HG02588 (cell line): ENCODE measurements at regions not wholly inside any gene's neighbourhood (a gene's known extent, or its start where the extent isn't known, plus 50 kb on each side); places are given as distances from the start of the nearest gene placed in this dataset.

Source experiments
- ATAC-seq: cut with Tn5 transposase; IDR thresholded peaks from one replicate; pipeline ENCODE4 v1.9.1; 2021; ENCODE audit warnings: mild to moderate bottlenecking, moderate library complexity; ENCODE audit not compliant: unreplicated experiment

DNA sequence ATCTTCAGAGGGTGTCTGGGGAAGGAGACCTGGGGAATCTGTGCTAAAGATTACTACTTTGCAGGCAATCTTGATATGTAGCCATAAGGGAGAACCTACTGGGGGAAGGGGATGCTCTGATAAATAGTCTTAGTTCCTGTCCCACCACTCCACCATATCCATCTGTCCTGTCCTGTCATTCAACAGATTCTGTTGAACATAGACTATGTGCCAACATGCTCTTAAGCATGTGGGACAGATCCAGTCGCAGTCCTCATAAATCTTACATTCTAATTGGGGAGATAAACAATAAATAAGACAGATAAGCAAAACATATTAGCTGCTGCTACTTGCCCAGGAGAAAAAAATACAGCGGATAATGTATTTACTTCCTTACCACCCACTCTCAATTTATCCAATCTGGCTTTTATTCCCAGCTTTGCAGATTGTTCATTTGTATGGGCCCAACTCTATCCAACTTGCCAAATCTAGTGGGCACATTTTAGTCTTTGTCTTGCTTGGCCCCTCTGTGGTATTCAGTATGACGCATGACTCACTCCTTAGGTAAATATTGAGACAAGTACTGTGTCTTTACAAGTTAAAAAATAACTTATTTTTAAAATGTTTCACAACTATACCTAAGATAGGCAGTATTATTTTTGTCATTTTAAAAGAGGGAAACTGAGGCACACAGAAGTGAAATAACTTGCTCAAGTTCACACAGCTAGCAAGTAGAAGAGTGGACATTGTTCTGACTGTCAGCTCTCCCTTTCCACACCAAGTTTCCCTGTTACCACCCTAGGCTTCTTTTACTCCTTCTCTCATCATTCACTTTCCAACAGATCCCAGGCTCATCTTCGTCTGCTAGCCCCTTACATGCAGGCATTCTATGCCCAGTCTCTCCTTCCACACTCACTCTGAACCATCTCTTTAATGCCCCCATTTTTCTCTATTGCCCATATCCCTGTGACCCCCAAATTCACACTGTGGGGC, 133.6 kb upstream of the SESN3 start:
- no peak for ATAC-seq

GRCh38 chr11:95363708-95364107, 132.7 kb upstream of the SESN3 start:
- ATAC-seq: no peak

GRCh38 chr11:95363164-95363563, 132.2 kb upstream of the SESN3 start:
- no peak for ATAC-seq

GRCh38 chr11:95361180-95361579, 130.2 kb upstream of the SESN3 start:
- no peak for ATAC-seq

GRCh38 chr11:95360377-95361075, 129.5 kb upstream of the SESN3 start:
- no peak for ATAC-seq

DNA sequence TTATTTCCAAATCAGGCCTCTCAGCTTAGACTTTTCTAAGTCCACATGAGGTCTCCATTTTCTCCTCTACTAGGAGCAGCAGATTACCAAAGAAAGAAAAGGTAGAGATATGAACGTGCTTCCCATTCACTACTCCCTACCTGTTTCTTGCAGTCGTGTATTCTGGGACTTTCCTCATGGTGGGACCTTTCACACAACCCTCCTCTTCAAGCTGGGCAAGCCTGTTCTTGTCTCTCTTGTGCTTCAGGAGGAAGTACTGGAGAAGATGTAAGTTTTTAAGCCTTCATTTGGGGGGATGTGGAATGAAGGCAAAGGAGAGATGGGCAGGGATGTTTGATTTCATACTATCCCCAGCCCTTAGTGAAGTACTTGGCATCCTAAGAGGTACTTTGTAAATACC, 128.8 kb upstream of the SESN3 start:
- ATAC-seq: no peak

DNA sequence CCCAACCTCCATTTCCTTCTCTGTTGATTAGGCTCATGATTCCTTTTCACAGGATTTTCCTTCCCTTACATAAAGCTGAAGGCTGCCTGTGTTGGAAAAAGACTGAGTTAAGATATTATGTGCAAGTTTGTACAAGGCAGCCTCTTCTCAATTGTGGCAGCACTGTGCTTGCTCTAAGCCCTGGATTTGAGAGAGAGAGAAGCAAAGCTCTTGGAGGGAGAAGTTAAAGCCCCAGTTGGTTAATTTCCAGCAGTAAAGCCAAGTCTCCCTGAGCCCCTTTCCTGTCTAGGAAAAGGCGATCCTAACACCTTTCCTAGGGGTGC, 128.3 kb upstream of the SESN3 start:
- ATAC-seq: no peak

DNA sequence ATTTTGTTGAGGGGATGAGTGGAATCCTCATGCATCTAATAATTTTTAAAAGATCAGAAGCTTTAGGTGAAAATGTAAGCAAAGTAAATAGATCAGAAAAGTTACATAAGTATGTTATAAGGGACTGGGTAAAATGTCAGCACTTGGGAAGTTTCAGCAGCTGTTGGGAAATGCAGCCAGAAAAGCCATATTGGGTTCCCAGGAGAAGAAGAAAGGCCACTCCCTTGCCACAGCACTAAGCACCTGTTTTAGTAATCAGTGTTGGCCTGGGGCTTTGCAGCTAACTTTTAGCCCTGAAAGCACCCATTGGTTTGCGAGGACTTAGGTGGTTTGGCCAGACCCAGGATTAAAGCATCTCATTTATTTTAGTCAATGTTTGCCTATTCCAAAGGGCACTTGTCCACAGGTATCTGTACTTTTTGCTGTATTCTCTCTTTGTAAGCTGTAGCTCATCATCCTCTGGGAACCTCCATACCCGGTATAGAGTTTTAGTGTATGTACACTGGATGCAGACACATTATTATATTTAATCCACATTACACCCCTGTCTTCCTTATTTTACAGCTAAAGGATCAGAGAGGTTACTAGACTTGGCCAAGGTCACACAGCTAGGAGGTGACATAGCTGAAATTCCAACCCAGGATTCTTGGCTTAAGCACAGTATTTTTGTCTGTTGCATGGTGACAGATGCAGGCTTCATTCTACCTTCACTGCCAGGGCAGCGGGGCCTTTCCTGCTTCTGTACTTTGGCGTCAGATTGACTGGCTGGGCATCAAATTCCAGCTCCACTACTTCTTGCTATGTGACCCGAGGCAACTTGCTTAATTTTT, 127.7 kb upstream of the SESN3 start:
- no peak for ATAC-seq

- no peak for ATAC-seq
These were observed 123.3 kb upstream of the SESN3 start for GRCh38 chr11:95354304-95354703.

DNA sequence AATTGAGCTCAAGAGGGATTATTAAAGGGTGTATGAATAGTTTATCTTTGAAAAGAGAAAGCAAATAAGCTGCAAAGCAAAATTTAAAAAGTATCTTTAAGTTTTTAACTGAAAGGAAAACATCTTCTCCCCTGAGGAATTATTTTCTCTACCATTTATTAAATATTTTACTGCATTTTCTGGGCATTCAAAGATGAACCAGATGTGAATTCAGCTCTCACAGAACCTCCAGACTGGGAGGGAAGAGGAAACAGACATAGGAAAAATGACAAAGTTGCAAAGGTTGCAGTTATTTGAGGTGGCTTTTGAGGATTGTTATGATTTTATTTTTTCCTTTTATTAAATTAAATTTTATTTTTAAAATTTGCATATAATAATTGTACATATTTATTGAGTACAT, 122.7 kb upstream of the SESN3 start:
- no peak for ATAC-seq

DNA sequence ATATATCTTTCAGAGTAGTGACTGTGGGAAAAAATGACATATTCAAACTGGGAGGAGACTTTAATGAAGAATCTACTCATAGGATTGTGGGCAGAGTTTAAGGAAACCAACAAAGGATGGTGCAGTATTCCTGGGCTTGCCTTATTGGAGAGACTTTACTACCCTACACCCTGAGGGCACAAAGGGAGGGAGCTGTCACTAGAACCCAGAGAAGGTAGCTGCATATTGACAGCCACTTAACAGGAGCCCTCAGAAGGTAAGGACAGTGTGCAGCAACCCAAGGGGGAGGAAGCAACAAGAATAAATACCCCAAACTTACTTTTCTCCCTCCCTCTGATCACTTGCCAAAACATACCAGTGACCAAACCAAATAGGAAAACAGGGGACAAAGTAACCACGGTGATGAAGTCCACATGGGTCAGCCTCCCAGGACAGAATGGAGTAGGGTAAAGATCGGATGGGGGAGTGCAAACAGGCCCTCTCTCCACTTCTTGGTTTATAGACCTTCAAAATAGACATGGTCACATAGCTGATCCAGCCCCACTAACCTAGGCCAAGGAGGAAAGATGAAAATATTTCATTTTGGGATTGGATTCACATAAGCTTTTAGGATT, 121.8 kb upstream of the SESN3 start:
- no peak for ATAC-seq

- ATAC-seq: no peak
These were observed 118.4 kb upstream of the SESN3 start for GRCh38 chr11:95349345-95349942.

DNA sequence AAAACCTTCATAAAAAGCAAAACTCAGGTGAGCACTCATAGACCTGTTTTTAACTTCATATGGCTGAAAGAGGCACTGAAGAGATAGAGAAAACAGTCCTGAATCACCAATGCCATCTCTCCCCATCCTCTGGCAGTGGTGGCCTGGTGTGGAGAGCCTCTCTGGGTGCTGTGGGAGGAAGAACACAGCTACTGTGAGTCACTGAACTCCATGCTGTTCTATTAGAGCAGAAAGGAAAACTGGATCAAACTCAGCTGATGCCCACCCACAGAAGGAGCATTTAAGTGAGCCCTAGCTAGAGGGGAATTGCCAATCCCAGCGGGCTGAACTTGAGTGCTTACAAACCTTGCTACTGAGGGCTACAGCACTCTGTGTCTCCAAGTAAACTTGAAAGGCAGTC, 115.3 kb upstream of the SESN3 start:
- no peak for ATAC-seq

- ATAC-seq: peak; percentile 70
These were observed 114.6 kb upstream of the SESN3 start for GRCh38 chr11:95345651-95346050.

GRCh38 chr11:95344932-95345642, 114.1 kb upstream of the SESN3 start:
- no peak for ATAC-seq

GRCh38 chr11:95341221-95341620, 110.2 kb upstream of the SESN3 start:
- ATAC-seq: no peak

GRCh38 chr11:95339086-95339901, 108.3 kb upstream of the SESN3 start:
- ATAC-seq: no peak

DNA sequence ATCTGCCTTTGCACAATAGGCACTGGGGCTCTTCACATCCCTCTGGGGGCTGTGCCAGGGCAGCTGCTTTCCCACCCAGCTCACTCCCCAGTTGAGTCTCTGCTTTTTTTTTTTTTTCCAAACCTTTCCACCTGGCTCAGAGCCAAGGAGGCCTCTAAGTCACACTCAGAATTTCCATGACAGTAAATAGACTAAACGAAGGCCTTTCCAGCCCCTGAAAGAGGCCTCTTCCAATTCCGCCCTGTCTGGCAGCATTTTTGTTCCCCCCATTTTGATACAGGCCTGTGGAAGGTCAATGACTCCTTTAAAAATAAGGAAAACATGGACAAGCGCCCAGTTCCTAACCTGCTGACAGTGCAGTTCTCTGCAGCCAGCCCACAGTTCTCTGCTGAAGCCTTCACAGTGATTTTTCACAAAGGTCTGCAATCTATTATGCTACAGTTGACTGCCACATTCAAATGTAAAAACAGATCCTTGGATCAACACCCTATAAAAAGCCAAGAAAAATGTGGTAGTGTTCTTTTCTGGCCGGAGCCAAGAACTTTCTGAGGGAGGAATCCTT, 107.5 kb upstream of the SESN3 start:
- ATAC-seq: no peak

DNA sequence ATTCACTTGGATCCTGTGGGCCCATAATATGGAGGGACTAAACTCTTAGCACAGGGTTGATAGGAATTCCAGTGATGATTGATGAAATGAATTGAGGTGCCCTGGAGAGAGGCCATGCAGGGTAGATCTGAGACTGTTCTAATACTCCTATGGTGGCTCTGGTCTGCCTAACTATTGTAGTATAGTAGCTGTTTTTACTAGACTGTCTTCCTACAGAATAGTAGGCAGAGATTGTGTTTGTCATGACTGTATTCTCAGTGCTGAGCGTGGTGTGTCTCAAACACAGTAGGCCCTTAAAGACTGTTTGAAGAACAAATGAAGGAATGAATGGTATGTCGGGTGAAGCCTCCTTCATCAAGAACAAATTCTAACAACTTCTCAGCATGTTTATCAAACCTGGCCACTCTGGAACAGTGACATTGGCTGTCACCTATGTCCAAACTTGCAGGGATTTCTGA, 107.0 kb upstream of the SESN3 start:
- peak; percentile 2 for ATAC-seq
